22Rv1 (cell line): ENCODE measurements at regions not wholly inside any gene's neighbourhood (a gene's known extent, or its start where the extent isn't known, plus 50 kb on each side); places are given as distances from the start of the nearest gene placed in this dataset.

Experiments
- ZFX ChIP-seq: fragments of 450-650 bp; IDR thresholded peaks from 2 replicates; pipeline ENCODE4 v1.6.1; 2017; ENCODE audit warnings: antibody characterized with exemption, borderline replicate concordance
- TF ChIP-seq, protein P1 (sequence below): fragments of 450-650 bp; IDR thresholded peaks from 2 replicates; pipeline ENCODE4 v1.5.1; 2017; ENCODE audit warnings: mild to moderate bottlenecking

DNA sequence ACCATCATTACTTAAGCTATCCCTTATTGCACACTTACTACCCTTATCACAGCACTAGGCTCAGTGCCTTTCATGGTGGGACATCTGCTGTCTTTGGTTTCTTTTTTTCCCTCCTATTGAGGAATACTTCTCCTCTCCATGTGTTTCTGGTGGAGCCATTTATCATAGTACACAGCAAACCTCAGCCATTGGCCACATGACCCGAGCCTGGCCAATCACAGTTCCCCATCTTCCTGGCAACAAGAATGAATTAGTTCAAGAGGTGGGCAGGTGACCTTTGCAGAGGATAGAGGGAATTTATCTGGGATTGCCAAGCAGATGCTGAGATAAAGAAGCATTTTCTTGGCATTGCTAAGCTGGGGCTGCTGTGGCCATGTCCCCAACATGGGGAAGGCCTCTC is 101.1 kb upstream of the ZNF618 start:
- TF ChIP-seq, protein P1, sequence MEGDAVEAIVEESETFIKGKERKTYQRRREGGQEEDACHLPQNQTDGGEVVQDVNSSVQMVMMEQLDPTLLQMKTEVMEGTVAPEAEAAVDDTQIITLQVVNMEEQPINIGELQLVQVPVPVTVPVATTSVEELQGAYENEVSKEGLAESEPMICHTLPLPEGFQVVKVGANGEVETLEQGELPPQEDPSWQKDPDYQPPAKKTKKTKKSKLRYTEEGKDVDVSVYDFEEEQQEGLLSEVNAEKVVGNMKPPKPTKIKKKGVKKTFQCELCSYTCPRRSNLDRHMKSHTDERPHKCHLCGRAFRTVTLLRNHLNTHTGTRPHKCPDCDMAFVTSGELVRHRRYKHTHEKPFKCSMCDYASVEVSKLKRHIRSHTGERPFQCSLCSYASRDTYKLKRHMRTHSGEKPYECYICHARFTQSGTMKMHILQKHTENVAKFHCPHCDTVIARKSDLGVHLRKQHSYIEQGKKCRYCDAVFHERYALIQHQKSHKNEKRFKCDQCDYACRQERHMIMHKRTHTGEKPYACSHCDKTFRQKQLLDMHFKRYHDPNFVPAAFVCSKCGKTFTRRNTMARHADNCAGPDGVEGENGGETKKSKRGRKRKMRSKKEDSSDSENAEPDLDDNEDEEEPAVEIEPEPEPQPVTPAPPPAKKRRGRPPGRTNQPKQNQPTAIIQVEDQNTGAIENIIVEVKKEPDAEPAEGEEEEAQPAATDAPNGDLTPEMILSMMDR: no peak
- TF ChIP-seq ZFX: no peak
